IMR-90 (cell line): ENCODE measurements at regions not wholly inside any gene's neighbourhood (a gene's known extent, or its start where the extent isn't known, plus 50 kb on each side); places are given as distances from the start of the nearest gene placed in this dataset.
A peak's percentile ranks its signal among the peaks of the same experiment; 100 is the strongest.

Source experiments
- ATAC-seq: fragments of 200-7000 bp; cut with Tn5 transposase; 2 replicates; pipeline ENCODE4 v1.9.1; 2020; ENCODE audit warnings: low read depth, mild to moderate bottlenecking, moderate library complexity
- BruUV-seq: library from RNA; stranded (reverse); fragments of 400-500 nt; replicated peaks from 2 replicates; lab custom pipeline; 2021; lab: Mats Ljungman, UMichigan
- CTCF ChIA-PET: fragments of 300-600 bp; formaldehyde crosslinking; extraction: SDS; loops from one replicate; lab custom pipeline; 2021; ENCODE audit warnings: antibody characterized with exemption; lab: Yijun Ruan, JAX
- POLR2A ChIA-PET: fragments of 300-600 bp; sonication (Branson Sonifier 250); formaldehyde crosslinking; loops from one replicate; lab custom pipeline; 2022; ENCODE audit warnings: antibody characterized with exemption; ENCODE audit not compliant: unreplicated experiment; lab: Charles Lee
- DNase-seq: peaks from one replicate; pipeline ENCODE4 v3.0.0; 2013
- H2AFZ ChIP-seq: replicated peaks from 2 replicates; pipeline ENCODE3; 2013; ENCODE audit warnings: low read length, mild to moderate bottlenecking; ENCODE audit not compliant: poor library complexity
- H2AK5ac ChIP-seq: 2 replicates; pipeline ENCODE4 v1.6.1; 2013; ENCODE audit warnings: low read depth, low read length, inconsistent platforms
- H2AK9ac ChIP-seq: replicated peaks from 2 replicates; pipeline ENCODE3; 2013; ENCODE audit warnings: mild to moderate bottlenecking, low read depth, low read length, moderate library complexity; ENCODE audit not compliant: poor library complexity
- H2BK120ac ChIP-seq: 2 replicates; pipeline ENCODE4 v1.6.1; 2013; ENCODE audit warnings: low read depth, low read length, inconsistent platforms
- H2BK15ac ChIP-seq: 3 replicates; pipeline ENCODE4 v1.6.1; 2013; ENCODE audit warnings: low read depth, low read length, inconsistent platforms
- H2BK20ac ChIP-seq: 2 replicates; pipeline ENCODE4 v1.6.1; 2013; ENCODE audit warnings: low read depth, mild to moderate bottlenecking, inconsistent platforms, low read length, moderate library complexity
- H2BK5ac ChIP-seq: 2 replicates; pipeline ENCODE4 v1.6.1; 2013; ENCODE audit warnings: mild to moderate bottlenecking, low read depth, low read length, inconsistent platforms; ENCODE audit not compliant: poor library complexity, severe bottlenecking
- H3K14ac ChIP-seq: replicated peaks from 2 replicates; pipeline ENCODE4 v1.6.1; 2013; ENCODE audit warnings: low read depth, low read length, inconsistent platforms
- H3K18ac ChIP-seq: 2 replicates; pipeline ENCODE4 v1.6.1; 2013; ENCODE audit warnings: low read depth, low read length, control low read depth
- H3K23ac ChIP-seq: 2 replicates; pipeline ENCODE4 v1.6.1; 2013; ENCODE audit warnings: low read depth, low read length, inconsistent platforms
- H3K27ac ChIP-seq: 2 replicates; pipeline ENCODE4 v1.5.1; 2013; ENCODE audit warnings: mild to moderate bottlenecking, control low read depth, low read length; ENCODE audit not compliant: insufficient read depth
- H3K27me3 ChIP-seq: 2 replicates; pipeline ENCODE4 v1.6.1; 2013; ENCODE audit warnings: low read length; ENCODE audit not compliant: control insufficient read depth, insufficient read depth
- H3K36me3 ChIP-seq: 2 replicates; pipeline ENCODE4 v1.6.1; 2013; ENCODE audit warnings: low read length, mixed read lengths; ENCODE audit not compliant: control insufficient read depth, insufficient read depth
- H3K4ac ChIP-seq: 2 replicates; pipeline ENCODE4 v1.6.1; 2013; ENCODE audit warnings: low read depth, low read length, inconsistent platforms
- H3K4me1 ChIP-seq: 2 replicates; pipeline ENCODE4 v1.6.1; 2013; ENCODE audit warnings: low read length, mixed read lengths; ENCODE audit not compliant: control insufficient read depth, insufficient read depth
- H3K4me2 ChIP-seq: 2 replicates; pipeline ENCODE4 v1.6.1; 2013; ENCODE audit warnings: low read depth, mild to moderate bottlenecking, control low read depth, low read length, moderate library complexity
- H3K4me3 ChIP-seq: 2 replicates; pipeline ENCODE4 v1.5.1; 2013; ENCODE audit warnings: low read depth, mild to moderate bottlenecking, control low read depth, low read length, moderate library complexity; ENCODE audit not compliant: insufficient read depth
- H3K56ac ChIP-seq: 2 replicates; pipeline ENCODE4 v1.6.1; 2013; ENCODE audit warnings: low read length, inconsistent platforms; ENCODE audit not compliant: insufficient read depth; ENCODE audit errors: extremely low read depth
- H3K79me1 ChIP-seq, 2 experiments: 2 replicates each; pipeline ENCODE4 v1.6.1; 2013; ENCODE audit warnings: low read length in 2 of 2, inconsistent platforms in 1 of 2, low read depth in 1 of 2
- H3K9ac ChIP-seq: 2 replicates; pipeline ENCODE4 v1.6.1; 2013; ENCODE audit warnings: low read depth, low read length, control low read depth
- H3K9me1 ChIP-seq: 2 replicates; pipeline ENCODE4 v1.6.1; 2013; ENCODE audit warnings: low read length, inconsistent platforms; ENCODE audit not compliant: insufficient read depth
- H3K9me3 ChIP-seq: 2 replicates; pipeline ENCODE4 v1.6.1; 2013; ENCODE audit warnings: low read length; ENCODE audit not compliant: control insufficient read depth, insufficient read depth
- H4K20me1 ChIP-seq: 2 replicates; pipeline ENCODE4 v1.6.1; 2013; ENCODE audit warnings: low read length, inconsistent platforms; ENCODE audit not compliant: insufficient read depth
- H4K5ac ChIP-seq: 2 replicates; pipeline ENCODE4 v1.6.1; 2013; ENCODE audit warnings: mild to moderate bottlenecking, low read depth, low read length, control low read depth
- H4K8ac ChIP-seq, 2 experiments: 2 replicates each; pipeline ENCODE4 v1.6.1; 2013; ENCODE audit warnings: low read depth in 2 of 2, low read length in 2 of 2, control low read depth in 1 of 2, inconsistent platforms in 1 of 2
- H4K91ac ChIP-seq: 2 replicates; pipeline ENCODE4 v1.6.1; 2013; ENCODE audit warnings: low read depth, low read length, inconsistent platforms; ENCODE audit not compliant: insufficient read depth
- CHD1 ChIP-seq: IDR thresholded peaks from 2 replicates; pipeline ENCODE4 v1.6.1; 2012; ENCODE audit warnings: low read depth, low read length, improper control_type of control experiment
- MAZ ChIP-seq: IDR thresholded peaks from 2 replicates; pipeline ENCODE4 v1.6.1; 2012; ENCODE audit warnings: low read depth, mild to moderate bottlenecking, low read length, improper control_type of control experiment, moderate library complexity, borderline replicate concordance
- MXI1 ChIP-seq: IDR thresholded peaks from 2 replicates; pipeline ENCODE4 v1.6.1; 2012; ENCODE audit warnings: low read depth, mild to moderate bottlenecking, low read length, moderate library complexity, borderline replicate concordance
- RAD21 ChIP-seq: IDR thresholded peaks from 2 replicates; pipeline ENCODE4 v1.6.1; 2012; ENCODE audit warnings: low read length, improper control_type of control experiment
- RCOR1 ChIP-seq: IDR thresholded peaks from 2 replicates; pipeline ENCODE4 v1.6.1; 2012; ENCODE audit warnings: mild to moderate bottlenecking, low read length, improper control_type of control experiment; ENCODE audit not compliant: insufficient replicate concordance
- RFX5 ChIP-seq: IDR thresholded peaks from 2 replicates; pipeline ENCODE4 v1.8.0; 2012; ENCODE audit warnings: low read depth, mild to moderate bottlenecking, low read length, moderate library complexity
- SMC3 ChIP-seq: fragments of 150-350 bp; IDR thresholded peaks from 2 replicates; pipeline ENCODE4 v1.6.1; 2016; ENCODE audit warnings: low read depth, mild to moderate bottlenecking, antibody characterized with exemption, low read length, moderate library complexity
- WGBS, 2 experiments: methylation state at CpG; one replicate each; pipeline versions ENCODE4 v1.1.5 to v1.1.7; 2013; ENCODE audit warnings: missing lambda C conversion rate in 2 of 2; ENCODE audit not compliant: insufficient read length in 1 of 2; ENCODE audit errors: extremely low coverage in 2 of 2; 5-methylcytosine and 5-hydroxymethylcytosine counted together
- dilution Hi-C: fragments of 300-500 bp; cut with HindIII; formaldehyde crosslinking; loops from one replicate; pipeline ENCODE4 v1.14.3; 2018; ENCODE audit warnings: low sequenced_read_pairs; ENCODE audit not compliant: unreplicated experiment
- in situ Hi-C: fragments of 300-500 bp; cut with MboI; formaldehyde crosslinking; loops from 3 replicates; pipeline ENCODE4 v1.14.3; 2019; ENCODE audit warnings: low sequenced_read_pairs, inconsistent platforms, mixed read lengths
- intact Hi-C: fragments of 100-400 bp; cut with micrococcal nuclease; formaldehyde crosslinking; loops from 2 replicates; pipeline ENCODE4 v1.10.0; 2022
- TF ChIP-seq, protein P1 (sequence below): fragments of 150-350 bp; IDR thresholded peaks from 2 replicates; pipeline ENCODE4 v1.6.1; 2016; ENCODE audit warnings: low read depth, mild to moderate bottlenecking, low read length, moderate library complexity, borderline replicate concordance

DNA sequence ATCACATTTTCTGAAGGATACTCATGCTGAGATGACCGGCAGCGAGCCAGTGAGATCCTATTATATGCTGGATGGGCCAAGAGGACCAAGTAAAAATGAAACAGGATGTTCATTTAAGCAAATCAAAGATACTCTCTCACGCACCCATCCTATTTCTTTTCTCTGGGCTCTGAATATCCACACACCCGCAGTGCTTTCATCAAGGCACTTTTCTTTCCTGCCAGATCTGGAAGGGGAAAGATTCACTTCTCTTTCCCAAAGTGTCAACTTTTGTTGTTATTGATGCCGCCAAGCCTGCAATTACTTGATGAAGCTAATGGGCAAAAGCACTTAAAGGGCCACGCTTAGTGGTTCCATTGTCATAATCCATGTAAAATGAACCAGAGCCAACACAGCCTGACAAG lies 191.9 kb upstream of the CHAC2 start:
- POLR2A ChIA-PET = no interaction called here
- no TSS peak for BruUV-seq
- no peak for TF ChIP-seq RAD21
- no peak for TF ChIP-seq RFX5
- TF ChIP-seq SMC3 = no peak
- TF ChIP-seq CHD1 = no peak
- no peak for TF ChIP-seq MXI1
- TF ChIP-seq RCOR1 = no peak
- no peak for TF ChIP-seq MAZ
- TF ChIP-seq, protein P1, sequence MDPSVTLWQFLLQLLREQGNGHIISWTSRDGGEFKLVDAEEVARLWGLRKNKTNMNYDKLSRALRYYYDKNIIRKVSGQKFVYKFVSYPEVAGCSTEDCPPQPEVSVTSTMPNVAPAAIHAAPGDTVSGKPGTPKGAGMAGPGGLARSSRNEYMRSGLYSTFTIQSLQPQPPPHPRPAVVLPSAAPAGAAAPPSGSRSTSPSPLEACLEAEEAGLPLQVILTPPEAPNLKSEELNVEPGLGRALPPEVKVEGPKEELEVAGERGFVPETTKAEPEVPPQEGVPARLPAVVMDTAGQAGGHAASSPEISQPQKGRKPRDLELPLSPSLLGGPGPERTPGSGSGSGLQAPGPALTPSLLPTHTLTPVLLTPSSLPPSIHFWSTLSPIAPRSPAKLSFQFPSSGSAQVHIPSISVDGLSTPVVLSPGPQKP = no peak
- no peaks in the 10 kb centered on the region for H3K79me1 ChIP-seq
- no peak overlapping the region for H2BK15ac ChIP-seq
- H4K20me1 ChIP-seq = no peaks in the 10 kb centered on the region
- no peak overlapping the region for H2AK9ac ChIP-seq
- no peak overlapping the region for H3K14ac ChIP-seq
- H2BK20ac ChIP-seq = no peak overlapping the region
- no peak overlapping the region for H3K56ac ChIP-seq
- no peak overlapping the region for H2BK5ac ChIP-seq
- no peak overlapping the region for H3K27ac ChIP-seq
- dilution Hi-C loops = no loop called here
- H3K9me3 ChIP-seq = no peaks in the 10 kb centered on the region
- no peak overlapping the region for H2AFZ ChIP-seq
- no peak overlapping the region for H4K8ac ChIP-seq
- no peak overlapping the region for H3K4ac ChIP-seq
- H2BK120ac ChIP-seq = no peak overlapping the region
- no peak overlapping the region for H3K4me2 ChIP-seq
- ATAC-seq (peak; percentile 29; the same call in 1 of the 2 replicates), DNase-seq (no peak)
- H3K9me1 ChIP-seq = no peaks in the 10 kb centered on the region
- WGBS, 2 experiments = no CpG with 5 or more reads among the region's 6 CpGs
- peaks cover 8% of the 10 kb centered on the region; the same call in 1 of the 2 replicates for H3K27me3 ChIP-seq
- H3K9ac ChIP-seq = no peak overlapping the region
- no peak overlapping the region for H4K91ac ChIP-seq
- intact Hi-C loops = no loop called here
- no peak overlapping the region for H3K23ac ChIP-seq
- H2AK5ac ChIP-seq = no peak overlapping the region
- H3K4me1 ChIP-seq = no peaks in the 10 kb centered on the region
- CTCF ChIA-PET = interaction anchor here (0.7 kb wide), 1 partner anchor 174 kb away, joined by 5 read pairs; no protein-coding TSS in a partner anchor
- in situ Hi-C loops = no loop called here
- no peak overlapping the region for H3K18ac ChIP-seq
- H3K36me3 ChIP-seq = no peaks in the 10 kb centered on the region
- no peak overlapping the region for H4K5ac ChIP-seq
- H3K4me3 ChIP-seq = no peak overlapping the region
